K562 (cell line): ENCODE measurements at regions not wholly inside any gene's neighbourhood (a gene's known extent, or its start where the extent isn't known, plus 50 kb on each side); places are given as distances from the start of the nearest gene placed in this dataset.

ENCODE experiments used
- ATAC-seq: fragments of 200-7000 bp; cut with Tn5 transposase; 3 replicates; pipeline ENCODE4 v1.9.1; 2020; ENCODE audit warnings: moderate library complexity
- BruUV-seq: library from RNA; stranded (reverse); fragments of 400-500 nt; replicated peaks from 2 replicates; lab custom pipeline; 2021; lab: Mats Ljungman, UMichigan
- CTCF ChIA-PET: fragments of 300-600 bp; formaldehyde crosslinking; extraction: SDS; loops from one replicate; lab custom pipeline; 2021; ENCODE audit warnings: low intra/inter-chr PET ratio; lab: Yijun Ruan, JAX
- POLR2A ChIA-PET: fragments of 300-600, 350-650 bp; sonication (Branson Sonifier 250); formaldehyde crosslinking; extraction: SDS; loops from one replicate; lab custom pipeline; 2021; ENCODE audit warnings: antibody characterized with exemption, inconsistent platforms; lab: Yijun Ruan, JAX
- DNase-seq, 4 experiments: peaks; one replicate each; pipeline versions ENCODE4 v3.0.0 to v3.0.0-alpha.2; 2011 to 2018; ENCODE audit warnings: low spot score in 3 of 4, mixed read lengths in 3 of 4; ENCODE audit errors: extremely low read depth in 1 of 4
- FAIRE-seq: peaks from 2 replicates; lab custom pipeline; 2011; peaks lifted over from hg19 to GRCh38; lab: Jason Lieb, UNC
- H2AFZ ChIP-seq: 2 replicates; pipeline ENCODE4 v1.6.0; 2011; ENCODE audit warnings: low read depth, low read length, control low read depth, inconsistent platforms
- H3K27ac ChIP-seq: fragments of 200-600 bp; 3 replicates; pipeline ENCODE4 v1.8.0; 2011; ENCODE audit warnings: low read depth, mild to moderate bottlenecking, control low read depth, inconsistent platforms, low read length, moderate library complexity, mixed read lengths; ENCODE audit errors: extremely low read depth
- H3K27me3 ChIP-seq, 2 experiments: fragments of 300-600 bp in 1 of 2; 2 replicates in 1 of 2; 3 replicates in 1 of 2; pipeline versions ENCODE4 v1.6.0 to v1.8.0; 2011; ENCODE audit warnings: inconsistent platforms in 2 of 2, low read length in 2 of 2, mild to moderate bottlenecking in 1 of 2, mixed read lengths in 1 of 2, moderate library complexity in 1 of 2; ENCODE audit not compliant: control insufficient read depth in 2 of 2, insufficient read depth in 2 of 2
- H3K36me3 ChIP-seq: fragments of 300-600 bp; 3 replicates; pipeline ENCODE4 v1.8.0; 2011; ENCODE audit warnings: mild to moderate bottlenecking, low read length, inconsistent platforms; ENCODE audit not compliant: control insufficient read depth, insufficient read depth
- H3K4me1 ChIP-seq, 2 experiments: fragments of 200-600 bp in 1 of 2; replicated peaks in 1 of 2; 2 replicates in 1 of 2; 3 replicates in 1 of 2; pipeline versions ENCODE4 v1.5.1 to v1.8.0; 2011; ENCODE audit warnings: inconsistent platforms in 2 of 2, low read length in 2 of 2, mild to moderate bottlenecking in 1 of 2, mixed read lengths in 1 of 2, moderate library complexity in 1 of 2; ENCODE audit not compliant: control insufficient read depth in 2 of 2, insufficient read depth in 2 of 2
- H3K4me2 ChIP-seq: 2 replicates; pipeline ENCODE4 v1.6.1; 2011; ENCODE audit warnings: low read length, control low read depth, inconsistent platforms, mixed read lengths; ENCODE audit not compliant: insufficient read depth
- H3K4me3 ChIP-seq: fragments of 200-600 bp; sonication (generic), shearing (Covaris generic); 2 replicates; pipeline ENCODE4 v1.5.1; 2016; ENCODE audit warnings: control low read depth, inconsistent platforms
- H3K79me2 ChIP-seq: fragments of 200-600 bp; 3 replicates; pipeline ENCODE4 v1.8.0; 2011; ENCODE audit warnings: low read length, inconsistent platforms; ENCODE audit not compliant: control insufficient read depth, insufficient read depth
- H3K9ac ChIP-seq, 2 experiments: 2 replicates each; pipeline versions ENCODE4 v1.6.0 to v1.6.1; 2011; ENCODE audit warnings: low read depth in 2 of 2, low read length in 2 of 2, control low read depth in 1 of 2, inconsistent platforms in 1 of 2, mild to moderate bottlenecking in 1 of 2, mixed read lengths in 1 of 2; ENCODE audit not compliant: insufficient read depth in 1 of 2
- H3K9me1 ChIP-seq: one replicate; pipeline ENCODE4 v1.6.0; 2011; ENCODE audit warnings: inconsistent platforms, mild to moderate bottlenecking, low read length, moderate library complexity; ENCODE audit not compliant: control insufficient read depth, insufficient read depth
- H3K9me3 ChIP-seq: replicated peaks from 2 replicates; pipeline ENCODE4 v1.5.1; 2011; ENCODE audit warnings: low read depth, low read length, inconsistent platforms; ENCODE audit not compliant: control insufficient read depth, insufficient read depth
- H4K20me1 ChIP-seq: replicated peaks from 2 replicates; pipeline ENCODE4 v1.6.1; 2011; ENCODE audit warnings: low read length, inconsistent platforms, mixed read lengths; ENCODE audit not compliant: control insufficient read depth, insufficient read depth
- JUNB ChIP-seq: fragments of 450-650 bp; formaldehyde crosslinking; conservative IDR thresholded peaks from 2 replicates; pipeline ENCODE4 v1.4.0; 2020; ENCODE audit warnings: mild to moderate bottlenecking
- MLX ChIP-seq, 2 experiments: fragments of 450-650 bp in 1 of 2; sonication (generic) in 1 of 2; formaldehyde crosslinking; conservative IDR thresholded peaks; 2 replicates each; pipeline versions ENCODE4 v1.4.0 to v1.8.1; 2020 to 2022; ENCODE audit warnings: mild to moderate bottlenecking in 1 of 2, missing genetic modification reagents in 1 of 2
- NCOA1 ChIP-seq: fragments of 450-650 bp; IDR thresholded peaks from 2 replicates; pipeline ENCODE4 v1.6.1; 2016; ENCODE audit warnings: low read depth
- NUFIP1 ChIP-seq: fragments of 450-650 bp; IDR thresholded peaks from 2 replicates; pipeline ENCODE4 v1.6.1; 2018; ENCODE audit not compliant: partially characterized antibody
- RCOR1 ChIP-seq, 2 experiments: IDR thresholded peaks; 2 replicates each; pipeline ENCODE4 v1.6.1; 2012; ENCODE audit warnings: low read depth in 2 of 2, low read length in 2 of 2, borderline replicate concordance in 1 of 2, improper control_type of control experiment in 1 of 2
- SAP30 ChIP-seq: fragments of 200-600 bp; sonication (generic); IDR thresholded peaks from 2 replicates; pipeline ENCODE4 v1.6.1; 2012; ENCODE audit warnings: borderline replicate concordance, low read depth, mild to moderate bottlenecking, moderate library complexity, low read length, control low read depth, inconsistent platforms; ENCODE audit not compliant: insufficient read depth, poor library complexity, severe bottlenecking
- SRSF3 ChIP-seq: fragments of 200-400 bp; formaldehyde crosslinking; IDR thresholded peaks from 2 replicates; pipeline ENCODE4 v1.6.1; 2016; ENCODE audit warnings: mild to moderate bottlenecking, low read length, moderate library complexity; ENCODE audit not compliant: insufficient read depth
- ZNF644 ChIP-seq: fragments of 200-800 bp; sonication (Bioruptor generic); IDR thresholded peaks from 2 replicates; pipeline ENCODE4 v1.6.1; 2016; ENCODE audit warnings: low read depth, missing genetic modification characterization, missing compliant biosample characterization
- WGBS: fragments of 100-300 bp; shearing (Covaris generic); methylation state at CpG from one replicate; pipeline ENCODE4 v1.1.6; 2016; ENCODE audit warnings: low coverage, mixed read lengths; ENCODE audit not compliant: insufficient coverage; ENCODE audit errors: missing lambda C conversion rate; 5-methylcytosine and 5-hydroxymethylcytosine counted together
- in situ Hi-C: fragments of 300-500 bp; cut with MboI; formaldehyde crosslinking; loops from 4 replicates; pipeline ENCODE4 v1.15.0; 2018; ENCODE audit warnings: inconsistent platforms, mixed read lengths
- intact Hi-C: fragments of 100-400 bp; cut with micrococcal nuclease; formaldehyde crosslinking; loops from 2 replicates; pipeline ENCODE4 v1.14.2; 2022

- TF ChIP-seq JUNB (CRISPR knock-in tag) = no peak
- TF ChIP-seq NUFIP1 = no peak
- no peak for TF ChIP-seq NCOA1
- TF ChIP-seq ZNF644 (tag) = no peak
- no peak for TF ChIP-seq SRSF3
Observed at GRCh38 chr15:95580121-95580520, 750.4 kb upstream of the NR2F2 start (continued).

GRCh38 chr15:95581595-95581994, 748.9 kb upstream of the NR2F2 start:
- POLR2A ChIA-PET = no interaction called here
- no peak for FAIRE-seq
- CTCF ChIA-PET = no interaction called here

More at GRCh38 chr15:95581595-95581994, 748.9 kb upstream of the NR2F2 start:
- H3K9me3 ChIP-seq = no peaks in the 10 kb centered on the region
- DNase-seq (no peak), ATAC-seq (no peak)
- no peaks in the 10 kb centered on the region for H4K20me1 ChIP-seq
- no peak overlapping the region for H3K9ac ChIP-seq
- H3K4me2 ChIP-seq = no peak overlapping the region
- no peak overlapping the region for H2AFZ ChIP-seq
- TF ChIP-seq SAP30 = no peak
- TF ChIP-seq MLX (CRISPR knock-in tag; conservative IDR thresholded peaks at IDR 0.05) = no peak
- TF ChIP-seq RCOR1 (IDR thresholded peaks at IDR 0.05; ENCODE audit: borderline replicate concordance in 1 of 2, low read depth in 2 of 2, low read length in 2 of 2) = no peak
- in situ Hi-C loops = no loop called here
- H3K27me3 ChIP-seq = no peaks in the 10 kb centered on the region
- no peak overlapping the region for H3K4me3 ChIP-seq
- no TSS peak for BruUV-seq
- H3K9me1 ChIP-seq = no peaks in the 10 kb centered on the region
- H3K27ac ChIP-seq = no peak overlapping the region
- no peaks in the 10 kb centered on the region for H3K36me3 ChIP-seq
- intact Hi-C loops = no loop called here
- H3K79me2 ChIP-seq = no peaks in the 10 kb centered on the region
- 54% methylated on average over 13 of the region's 13 CpGs for WGBS
- H3K4me1 ChIP-seq = no peaks in the 10 kb centered on the region
